RWPE1 (cell line): ENCODE measurements at regions not wholly inside any gene's neighbourhood (a gene's known extent, or its start where the extent isn't known, plus 50 kb on each side); places are given as distances from the start of the nearest gene placed in this dataset.
"Not testable (repeated sequence)": the region's sequence is repeated elsewhere in the genome, so short reads cannot be mapped to it uniquely, and the experiment has no call there.

Experiments used
- CTCF ChIA-PET: fragments of 350-600 bp; sonication (Branson Sonifier 250); formaldehyde crosslinking; extraction: SDS; loops from one replicate; lab custom pipeline; 2021; lab: Yijun Ruan, JAX
- POLR2A ChIA-PET: fragments of 400-600 bp; formaldehyde crosslinking; extraction: SDS; loops from one replicate; lab custom pipeline; 2020; ENCODE audit warnings: antibody characterized with exemption; ENCODE audit not compliant: low non-redundant PET; lab: Yijun Ruan, JAX
- DNase-seq: peaks from one replicate; pipeline ENCODE4 v3.0.0; 2012; ENCODE audit warnings: low spot score
- H3K27ac ChIP-seq: fragments of 450-650 bp; 2 replicates; pipeline ENCODE4 v1.5.1; 2017

GRCh38 chr11:71707083-71707482 is 124.4 kb upstream of the KRTAP5-11 start:
- DNase-seq, POLR2A ChIA-PET, H3K27ac ChIP-seq: not testable (repeated sequence)
- CTCF ChIA-PET: interaction anchor here (0.7 kb wide), 1 partner anchor 1097 kb away, joined by 5 read pairs; no protein-coding TSS in a partner anchor

GRCh38 chr11:71709541-71709940 is 123.5 kb upstream of the DEFB108B start:
- POLR2A ChIA-PET, H3K27ac ChIP-seq, CTCF ChIA-PET, DNase-seq: not testable (repeated sequence)

DNA sequence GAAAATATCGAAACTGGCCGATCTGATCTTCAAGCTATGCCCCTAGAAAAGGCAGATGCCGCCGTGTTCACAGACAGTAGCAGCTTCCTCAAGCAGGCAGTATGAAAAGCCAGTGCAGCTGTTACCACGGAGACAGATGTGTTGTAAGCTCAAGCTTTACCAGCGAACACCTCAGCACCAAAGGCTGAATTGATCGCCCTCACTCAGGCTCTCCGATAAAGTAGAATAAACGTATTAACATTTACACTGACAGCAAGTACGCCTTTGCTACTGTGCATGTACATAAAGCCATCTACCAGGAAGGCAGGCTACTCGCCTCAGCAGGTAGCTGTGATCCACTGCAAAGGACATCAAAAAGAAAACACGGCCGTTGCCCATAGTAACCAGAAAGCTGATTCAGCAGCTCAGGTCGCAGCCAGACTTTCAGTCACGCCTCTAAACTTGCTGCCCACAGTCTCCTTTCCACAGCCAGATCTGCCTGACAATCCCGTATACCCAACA is 122.8 kb upstream of the DEFB108B start:
- H3K27ac ChIP-seq, DNase-seq, POLR2A ChIA-PET, CTCF ChIA-PET: not testable (repeated sequence)

GRCh38 chr11:71710701-71711385 is 122.2 kb upstream of the DEFB108B start:
- POLR2A ChIA-PET, DNase-seq, H3K27ac ChIP-seq, CTCF ChIA-PET: not testable (repeated sequence)

- CTCF ChIA-PET, DNase-seq, H3K27ac ChIP-seq, POLR2A ChIA-PET: not testable (repeated sequence)
Observed at GRCh38 chr11:71712350-71712749, 120.7 kb upstream of the DEFB108B start.

- POLR2A ChIA-PET, CTCF ChIA-PET, H3K27ac ChIP-seq, DNase-seq: not testable (repeated sequence)
Observed at GRCh38 chr11:71712846-71713245, 120.2 kb upstream of the DEFB108B start.

DNA sequence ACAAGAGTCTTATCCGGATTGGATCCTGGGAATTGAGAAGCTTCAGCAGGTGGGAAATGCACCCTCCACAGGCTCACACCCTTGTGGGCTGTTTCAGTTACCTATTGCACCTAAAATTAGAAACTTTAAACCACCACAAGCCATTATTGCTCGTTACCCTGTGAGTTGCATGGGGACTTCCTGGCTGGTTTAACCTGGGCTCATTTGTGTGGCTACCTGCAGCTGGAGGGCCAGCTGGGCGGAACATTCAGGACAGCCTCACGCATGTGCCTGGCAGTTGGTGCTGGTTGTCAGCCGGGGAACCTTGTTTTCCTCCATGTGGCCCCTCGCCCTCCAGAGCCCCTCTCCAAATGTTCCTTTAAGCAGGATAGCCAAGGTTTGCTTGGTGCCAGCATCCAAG is 118.5 kb upstream of the DEFB108B start:
- DNase-seq: not testable (repeated sequence)

DNA sequence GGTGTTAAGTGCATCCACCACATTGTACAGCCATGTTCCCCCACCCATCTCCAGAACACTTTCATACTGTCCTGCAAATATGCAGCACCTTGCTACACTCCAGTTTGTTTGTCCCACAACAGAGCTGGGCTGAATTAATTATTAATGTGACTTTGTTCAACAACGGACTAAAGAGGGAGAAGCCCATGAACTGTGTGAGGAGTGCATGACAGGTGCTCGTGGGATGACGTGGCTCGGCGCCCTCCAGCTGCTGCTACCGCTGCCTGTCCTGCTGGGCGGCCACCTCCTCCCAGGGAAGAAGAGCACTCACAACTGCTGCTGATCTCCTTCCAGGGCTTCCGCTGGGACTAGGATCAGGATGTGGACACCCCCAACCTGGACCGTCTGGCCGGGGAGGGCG is 111.2 kb upstream of the DEFB108B start:
- POLR2A ChIA-PET, CTCF ChIA-PET: not testable (repeated sequence)

More for the DNA sequence above, 118.5 kb upstream of the DEFB108B start:
- H3K27ac ChIP-seq, POLR2A ChIA-PET, CTCF ChIA-PET: not testable (repeated sequence)

DNA sequence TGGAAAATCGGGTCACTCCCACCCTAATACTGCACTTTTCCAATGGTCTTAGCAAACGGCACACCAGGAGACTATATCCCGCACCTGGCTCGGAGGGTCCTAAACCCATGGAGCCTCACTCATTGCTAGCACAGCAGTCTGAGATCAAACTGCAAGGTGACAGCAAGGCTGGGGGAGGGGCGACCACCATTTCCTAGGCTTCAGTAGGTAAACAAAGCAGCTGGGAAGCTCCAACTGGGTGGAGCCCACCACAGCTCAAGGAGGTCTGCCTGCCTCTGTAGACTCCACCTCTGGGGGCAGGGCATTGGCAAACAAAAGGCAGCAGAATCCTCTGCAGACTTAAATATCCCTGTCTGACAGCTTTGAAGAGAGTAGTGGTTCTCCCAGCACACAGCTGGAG is 109.0 kb upstream of the DEFB108B start:
- CTCF ChIA-PET, POLR2A ChIA-PET, H3K27ac ChIP-seq, DNase-seq: not testable (repeated sequence)

More for the DNA sequence above, 111.2 kb upstream of the DEFB108B start:
- not testable (repeated sequence) for DNase-seq, H3K27ac ChIP-seq

GRCh38 chr11:71730748-71731147 is 102.3 kb upstream of the DEFB108B start:
- CTCF ChIA-PET: interaction anchor here (0.6 kb wide), 1 partner anchor 84 kb away, joined by 4 read pairs; no protein-coding TSS in a partner anchor
- POLR2A ChIA-PET, H3K27ac ChIP-seq, DNase-seq: not testable (repeated sequence)

DNA sequence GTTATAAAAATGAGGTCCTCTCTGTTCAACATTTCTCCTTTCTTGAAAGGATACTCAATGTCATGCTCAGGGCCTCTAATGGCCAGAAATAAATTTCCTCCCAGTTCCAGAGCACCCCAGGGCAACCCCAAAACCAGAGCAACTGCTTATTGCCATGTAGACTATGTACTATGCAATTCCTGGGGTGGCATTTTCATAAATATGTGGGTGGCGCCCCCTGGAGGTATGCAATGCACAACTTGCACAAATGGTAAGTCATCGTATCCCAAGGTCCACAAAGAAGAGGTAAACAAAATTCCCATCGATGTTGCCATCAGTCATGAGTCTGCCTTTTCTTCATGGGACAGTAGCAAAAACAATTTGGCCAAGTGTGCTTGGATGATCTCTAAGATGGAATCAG is 98.6 kb upstream of the DEFB108B start:
- POLR2A ChIA-PET, H3K27ac ChIP-seq, CTCF ChIA-PET, DNase-seq: not testable (repeated sequence)

DNA sequence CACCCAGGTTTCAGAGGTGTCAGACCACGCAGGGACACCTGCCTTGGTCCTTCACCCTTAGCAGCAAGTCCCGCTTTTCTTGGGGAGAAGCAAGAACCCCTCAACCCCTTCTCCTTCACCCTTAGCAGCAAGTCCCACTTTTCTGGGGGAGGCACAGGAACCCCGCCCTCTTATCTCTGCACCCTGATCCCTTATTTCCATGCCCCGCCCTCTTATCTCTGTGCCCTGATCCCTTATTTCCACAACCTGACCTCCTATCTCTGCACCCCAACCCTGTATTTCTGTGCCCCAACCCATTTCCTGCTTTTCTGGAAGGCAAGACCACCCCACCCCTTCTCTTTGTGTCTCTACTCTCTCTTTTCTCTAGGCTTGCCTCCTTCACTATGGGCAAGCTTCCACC is 94.7 kb upstream of the DEFB108B start:
- POLR2A ChIA-PET, CTCF ChIA-PET, DNase-seq, H3K27ac ChIP-seq: not testable (repeated sequence)

GRCh38 chr11:71743385-71743784 is 89.6 kb upstream of the DEFB108B start:
- CTCF ChIA-PET, POLR2A ChIA-PET, DNase-seq: not testable (repeated sequence)

GRCh38 chr11:71745656-71746055 is 87.3 kb upstream of the DEFB108B start:
- DNase-seq, POLR2A ChIA-PET, H3K27ac ChIP-seq, CTCF ChIA-PET: not testable (repeated sequence)

More at GRCh38 chr11:71743385-71743784, 89.6 kb upstream of the DEFB108B start:
- not testable (repeated sequence) for H3K27ac ChIP-seq
